ENCODE measurements at regions not wholly inside any gene's neighbourhood (a gene's known extent, or its start where the extent isn't known, plus 50 kb on each side); places are given as distances from the start of the nearest gene placed in this dataset.

GRCh38 chr7:11239316-11239715 is 265.6 kb downstream of the PHF14 start:
- TF ChIP-seq CTCF (IDR thresholded peaks at IDR 0.05; ENCODE audit: low read depth, low read length) = no peak
- TF ChIP-seq POLR2A (IDR thresholded peaks at IDR 0.05; ENCODE audit: extremely low read depth, insufficient read length) = no peak
- no peak for TF ChIP-seq MYC (IDR thresholded peaks at IDR 0.05; ENCODE audit: low read depth, low read length)
